ENCODE measurements at regions not wholly inside any gene's neighbourhood (a gene's known extent, or its start where the extent isn't known, plus 50 kb on each side); places are given as distances from the start of the nearest gene placed in this dataset.
"Not testable (repeated sequence)": the region's sequence is repeated elsewhere in the genome, so short reads cannot be mapped to it uniquely, and the experiment has no call there.

DNA sequence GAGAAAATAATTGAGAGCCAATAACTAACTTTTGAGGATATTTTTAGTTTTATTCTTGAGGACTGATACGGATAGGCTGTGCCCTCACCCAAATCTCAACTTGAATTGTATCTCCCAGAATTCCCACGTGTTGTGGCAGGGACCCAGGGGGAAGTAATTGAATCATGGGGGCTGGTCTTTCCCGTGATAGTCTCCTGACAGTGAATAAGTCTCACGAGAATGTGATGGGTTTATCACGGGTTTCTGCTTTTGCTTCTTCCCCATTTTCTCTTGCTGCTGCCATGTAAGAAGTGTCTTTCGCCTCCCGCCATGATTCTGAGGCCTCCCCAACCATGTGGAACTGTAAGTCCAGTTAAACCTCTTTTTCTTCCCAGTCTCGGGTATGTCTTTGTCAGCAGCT lies 292.3 kb upstream of the TFAP2D start:
- DNase-seq; ATAC-seq (ENCODE audit: poor library complexity); intact Hi-C loops (cut with DNase I): not testable (repeated sequence)

GRCh38 chr6:50427267-50427666 lies 286.1 kb upstream of the TFAP2D start:
- ATAC-seq (ENCODE audit: poor library complexity): no peak
- intact Hi-C loops (cut with DNase I): no loop called here
- DNase-seq: no peak

DNA sequence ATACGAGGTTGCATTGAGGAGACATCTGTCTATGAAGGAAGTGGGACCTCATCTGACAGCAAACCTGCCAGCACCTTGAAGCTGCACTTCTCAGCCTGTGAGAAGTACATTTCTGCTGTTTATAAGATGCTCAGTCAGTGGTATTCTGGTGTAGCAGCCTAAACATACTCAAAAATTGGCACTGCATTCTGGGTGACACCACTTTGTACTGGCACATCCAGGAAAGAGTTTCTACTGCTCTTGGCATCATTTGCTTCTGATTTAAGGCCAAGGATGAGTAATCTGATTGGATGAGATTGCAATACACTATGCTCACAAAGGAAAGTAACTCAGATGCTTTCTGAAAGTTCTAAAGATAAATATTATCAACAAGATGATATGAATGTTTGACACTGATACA lies 275.4 kb upstream of the TFAP2D start:
- no peak for ATAC-seq (ENCODE audit: poor library complexity)
- DNase-seq: no peak
- intact Hi-C loops (cut with DNase I): no loop called here

DNA sequence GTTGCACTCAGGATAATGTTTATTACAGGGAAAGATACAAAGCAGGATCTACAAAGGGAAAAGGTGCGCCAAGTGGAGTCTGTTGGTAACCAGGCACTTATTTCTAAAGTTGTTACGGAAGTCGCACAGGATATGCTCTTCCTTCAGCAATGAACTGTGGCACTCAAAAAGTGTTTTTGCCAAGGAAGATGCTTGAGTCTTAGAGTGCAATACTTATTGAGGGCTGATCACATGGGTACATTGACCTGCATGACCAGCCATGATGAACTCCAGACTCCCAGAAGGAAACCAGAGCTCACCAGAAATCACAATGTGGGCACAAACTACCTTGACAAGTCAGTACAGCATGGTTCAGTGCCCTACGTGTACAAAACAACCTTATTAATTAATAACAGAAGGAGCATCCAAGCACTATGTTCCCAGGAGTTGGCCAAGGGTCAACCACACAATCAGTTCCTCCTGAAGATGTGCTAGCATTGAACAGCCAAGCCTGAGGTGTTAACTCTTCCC lies 270.7 kb upstream of the TFAP2D start:
- no peak for ATAC-seq (ENCODE audit: poor library complexity)
- intact Hi-C loops (cut with DNase I): no loop called here
- DNase-seq: no peak

GRCh38 chr6:50443144-50443543 lies 270.2 kb upstream of the TFAP2D start:
- no peak for ATAC-seq (ENCODE audit: poor library complexity)
- no peak for DNase-seq
- intact Hi-C loops (cut with DNase I): no loop called here

- intact Hi-C loops (cut with DNase I): no loop called here
- no peak for DNase-seq
- ATAC-seq (ENCODE audit: poor library complexity): no peak
Observed at GRCh38 chr6:50449128-50449527, 264.2 kb upstream of the TFAP2D start.

- ATAC-seq (ENCODE audit: poor library complexity): no peak
- intact Hi-C loops (cut with DNase I): no loop called here
- no peak for DNase-seq
Observed at GRCh38 chr6:50451826-50452400, 261.4 kb upstream of the TFAP2D start.

- DNase-seq (no peak), ATAC-seq (ENCODE audit: poor library complexity) (no peak)
- intact Hi-C loops (cut with DNase I): no loop called here
Observed at GRCh38 chr6:50455029-50455428, 258.3 kb upstream of the TFAP2D start.

DNA sequence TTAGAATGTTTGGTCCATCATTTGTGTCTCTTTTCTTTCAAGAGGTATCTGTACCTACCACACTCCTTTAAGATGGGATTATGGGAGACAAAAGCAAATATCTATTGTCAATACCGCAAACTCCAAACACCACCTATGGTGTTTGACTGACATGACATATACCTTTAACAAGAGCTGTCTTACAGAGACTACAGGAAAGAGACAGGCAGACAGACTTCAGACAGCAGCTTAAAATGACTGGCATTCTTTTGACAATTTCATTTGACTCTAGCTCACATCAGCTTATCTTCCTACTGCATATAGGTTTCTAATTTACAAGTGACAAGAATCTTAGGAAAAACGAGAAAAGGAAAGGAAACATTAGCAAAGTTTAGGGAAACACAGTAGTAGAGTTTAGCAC lies 256.0 kb upstream of the TFAP2D start:
- intact Hi-C loops (cut with DNase I): no loop called here
- ATAC-seq (ENCODE audit: poor library complexity): no peak
- no peak for DNase-seq

DNA sequence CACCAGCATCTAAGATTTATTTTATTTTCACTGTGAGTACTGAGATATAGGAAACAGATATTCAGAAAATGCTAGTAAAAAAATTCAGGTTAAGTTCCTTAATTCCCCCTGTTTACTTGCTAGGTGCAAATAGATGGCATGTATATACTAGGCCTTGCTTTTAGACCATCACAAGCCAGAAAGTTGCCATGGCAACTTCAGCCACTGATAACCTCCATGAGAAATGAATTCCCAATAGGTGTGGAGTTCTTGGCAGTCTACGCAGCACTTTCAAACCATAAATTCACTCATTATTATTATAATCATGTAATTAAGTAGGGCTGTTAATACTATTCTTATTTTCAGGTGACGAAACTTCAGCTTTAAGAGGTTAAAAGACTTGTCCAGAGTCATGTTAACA lies 251.6 kb upstream of the TFAP2D start:
- intact Hi-C loops (cut with DNase I): no loop called here
- no peak for ATAC-seq (ENCODE audit: poor library complexity)
- no peak for DNase-seq

GRCh38 chr6:50463931-50464330 lies 249.4 kb upstream of the TFAP2D start:
- intact Hi-C loops (cut with DNase I): no loop called here
- ATAC-seq (ENCODE audit: poor library complexity): no peak
- DNase-seq: no peak

- DNase-seq (no peak), ATAC-seq (ENCODE audit: poor library complexity) (no peak)
- intact Hi-C loops (cut with DNase I): no loop called here
Observed at GRCh38 chr6:50467931-50468330, 245.4 kb upstream of the TFAP2D start.

GRCh38 chr6:50471041-50471440 lies 242.3 kb upstream of the TFAP2D start:
- intact Hi-C loops (cut with DNase I): no loop called here
- DNase-seq: no peak
- ATAC-seq (ENCODE audit: poor library complexity): no peak

DNA sequence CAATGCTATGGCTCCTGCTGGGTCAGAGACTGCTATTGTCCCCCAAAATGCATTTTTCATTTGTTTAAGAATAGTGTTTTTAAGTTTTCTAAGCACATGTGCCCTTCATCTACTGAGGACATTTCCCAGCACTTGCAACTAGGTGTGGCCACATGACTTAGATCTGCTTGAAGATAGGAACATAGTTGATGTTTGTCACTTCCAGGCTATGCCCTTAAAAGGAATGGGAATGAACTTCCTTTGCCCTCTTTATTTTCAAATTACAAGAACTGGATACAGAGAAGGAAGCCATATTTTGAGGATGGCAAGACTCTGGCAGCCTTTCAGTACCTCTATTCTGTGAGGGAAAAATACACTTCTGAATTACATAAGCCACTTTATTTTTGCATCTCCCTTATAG lies 203.0 kb upstream of the TFAP2D start:
- no peak for DNase-seq
- ATAC-seq (ENCODE audit: poor library complexity): no peak
- intact Hi-C loops (cut with DNase I): no loop called here

- ATAC-seq (ENCODE audit: poor library complexity): no peak
- intact Hi-C loops (cut with DNase I): no loop called here
- DNase-seq: no peak
Observed at GRCh38 chr6:50520326-50521266, 192.7 kb upstream of the TFAP2D start.

DNA sequence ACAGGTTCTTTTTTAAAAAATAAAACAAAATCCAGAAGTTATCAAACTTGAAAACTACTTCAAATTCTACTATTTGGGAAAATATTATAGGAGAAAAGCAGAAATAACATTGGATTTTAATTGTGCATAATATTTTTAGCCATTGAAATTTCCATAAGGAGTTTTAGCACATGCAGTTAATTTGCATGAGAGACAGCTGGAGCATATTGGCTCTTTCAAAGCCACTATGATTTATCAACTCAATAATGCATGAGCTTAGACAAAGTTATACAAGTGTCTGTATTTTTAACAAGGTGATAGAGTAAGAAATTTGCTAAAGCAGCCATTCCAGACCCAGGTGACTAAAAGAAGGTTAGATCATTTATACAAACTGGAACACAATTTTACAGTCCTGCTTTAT lies 189.0 kb upstream of the TFAP2D start:
- intact Hi-C loops (cut with DNase I): no loop called here
- ATAC-seq (ENCODE audit: poor library complexity) (no peak), DNase-seq (no peak)

- intact Hi-C loops (cut with DNase I): no loop called here
- DNase-seq (no peak), ATAC-seq (ENCODE audit: poor library complexity) (no peak)
Observed at GRCh38 chr6:50527985-50528384, 185.3 kb upstream of the TFAP2D start.

- DNase-seq (no peak), ATAC-seq (ENCODE audit: poor library complexity) (no peak)
- intact Hi-C loops (cut with DNase I): no loop called here
Observed at GRCh38 chr6:50539447-50539846, 173.9 kb upstream of the TFAP2D start.

- DNase-seq (no peak), ATAC-seq (ENCODE audit: poor library complexity) (no peak)
- intact Hi-C loops (cut with DNase I): no loop called here
Observed at GRCh38 chr6:50541941-50542340, 171.4 kb upstream of the TFAP2D start.

GRCh38 chr6:50543666-50544065 lies 169.7 kb upstream of the TFAP2D start:
- intact Hi-C loops (cut with DNase I): no loop called here
- DNase-seq: no peak
- ATAC-seq (ENCODE audit: poor library complexity): no peak

Data from Right ventricle myocardium superior (tissue), 1 donor.